Keratinocyte (primary cell): ENCODE measurements at regions not wholly inside any gene's neighbourhood (a gene's known extent, or its start where the extent isn't known, plus 50 kb on each side); places are given as distances from the start of the nearest gene placed in this dataset.

ENCODE experiments used
- EZH2 ChIP-seq: IDR thresholded peaks from one replicate; pipeline ENCODE4 v1.6.1; 2012; ENCODE audit warnings: inconsistent platforms, mild to moderate bottlenecking, low read length, moderate library complexity
- TF ChIP-seq, protein P1 (sequence below), 3 experiments: IDR thresholded peaks in 1 of 3; conservative IDR thresholded peaks in 1 of 3; optimal IDR thresholded peaks in 1 of 3; 2 replicates in 2 of 3; 3 replicates in 1 of 3; pipeline versions ENCODE3 to v1.5.1; 2011; ENCODE audit warnings: low read length in 3 of 3, mild to moderate bottlenecking in 3 of 3, moderate library complexity in 2 of 3, control low read depth in 1 of 3, inconsistent platforms in 1 of 3; ENCODE audit not compliant: insufficient read depth in 2 of 3; ENCODE audit errors: extremely low read depth in 1 of 3

DNA sequence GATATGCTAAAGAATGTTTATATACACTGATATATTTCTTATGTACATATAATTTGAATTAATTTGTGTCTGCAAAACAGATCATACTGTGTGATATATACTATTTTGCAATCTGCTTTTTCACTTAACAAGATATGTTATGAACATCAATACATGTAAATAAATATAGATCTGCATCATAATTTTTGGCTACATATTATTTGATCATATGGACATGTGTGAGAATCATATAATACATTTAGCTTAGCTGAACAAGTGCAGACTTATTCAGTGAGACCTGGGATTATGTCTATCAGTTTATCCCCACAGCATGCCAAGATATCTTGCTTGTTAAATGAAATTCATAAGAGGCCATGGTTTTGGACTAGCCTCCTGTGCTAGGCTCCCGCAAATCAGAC is 474.3 kb downstream of the ARHGEF28 start:
- TF ChIP-seq, protein P1, sequence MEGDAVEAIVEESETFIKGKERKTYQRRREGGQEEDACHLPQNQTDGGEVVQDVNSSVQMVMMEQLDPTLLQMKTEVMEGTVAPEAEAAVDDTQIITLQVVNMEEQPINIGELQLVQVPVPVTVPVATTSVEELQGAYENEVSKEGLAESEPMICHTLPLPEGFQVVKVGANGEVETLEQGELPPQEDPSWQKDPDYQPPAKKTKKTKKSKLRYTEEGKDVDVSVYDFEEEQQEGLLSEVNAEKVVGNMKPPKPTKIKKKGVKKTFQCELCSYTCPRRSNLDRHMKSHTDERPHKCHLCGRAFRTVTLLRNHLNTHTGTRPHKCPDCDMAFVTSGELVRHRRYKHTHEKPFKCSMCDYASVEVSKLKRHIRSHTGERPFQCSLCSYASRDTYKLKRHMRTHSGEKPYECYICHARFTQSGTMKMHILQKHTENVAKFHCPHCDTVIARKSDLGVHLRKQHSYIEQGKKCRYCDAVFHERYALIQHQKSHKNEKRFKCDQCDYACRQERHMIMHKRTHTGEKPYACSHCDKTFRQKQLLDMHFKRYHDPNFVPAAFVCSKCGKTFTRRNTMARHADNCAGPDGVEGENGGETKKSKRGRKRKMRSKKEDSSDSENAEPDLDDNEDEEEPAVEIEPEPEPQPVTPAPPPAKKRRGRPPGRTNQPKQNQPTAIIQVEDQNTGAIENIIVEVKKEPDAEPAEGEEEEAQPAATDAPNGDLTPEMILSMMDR (optimal IDR thresholded peaks at IDR 0.05 in 1 of 3, IDR thresholded peaks at IDR 0.05 in 1 of 3, conservative IDR thresholded peaks at IDR 0.05 in 1 of 3; ENCODE audit: extremely low read depth in 1 of 3, insufficient read depth in 2 of 3, low read length in 3 of 3) = no peak
- TF ChIP-seq EZH2 = no peak
